RPMI8226 (cell line): ENCODE measurements at regions not wholly inside any gene's neighbourhood (a gene's known extent, or its start where the extent isn't known, plus 50 kb on each side); places are given as distances from the start of the nearest gene placed in this dataset.
A peak's percentile ranks its signal among the peaks of the same experiment; 100 is the strongest.

Source experiments
- DNase-seq: peaks from one replicate; pipeline ENCODE4 v3.0.0-alpha.2; 2015

GRCh38 chr19:28495046-28495445 is 717.9 kb downstream of the UQCRFS1 start:
- DNase-seq, result no peak

- no peak for DNase-seq
Measured at GRCh38 chr19:28494461-28494860, 718.5 kb downstream of the UQCRFS1 start.

- DNase-seq, result no peak
Measured at GRCh38 chr19:28493884-28494283, 719.1 kb downstream of the UQCRFS1 start.

- DNase-seq, result no peak
Measured at GRCh38 chr19:28492621-28493020, 720.3 kb downstream of the UQCRFS1 start.

- peak; percentile 53 for DNase-seq
Measured at GRCh38 chr19:28492201-28492600, 720.8 kb downstream of the UQCRFS1 start.

GRCh38 chr19:28489776-28490175 is 723.2 kb downstream of the UQCRFS1 start:
- no peak for DNase-seq

- DNase-seq, result peak; percentile 23
Measured at GRCh38 chr19:28489126-28489660, 723.8 kb downstream of the UQCRFS1 start.

- peak; percentile 87 for DNase-seq
Measured at GRCh38 chr19:28487999-28488398, 725.0 kb downstream of the UQCRFS1 start.

- DNase-seq, result peak; percentile 85
Measured at GRCh38 chr19:28486926-28487325, 726.0 kb downstream of the UQCRFS1 start.

- DNase-seq, result no peak
Measured at GRCh38 chr19:28486473-28486872, 726.5 kb downstream of the UQCRFS1 start.

GRCh38 chr19:28485292-28485691 is 727.7 kb downstream of the UQCRFS1 start:
- DNase-seq, result peak; percentile 90

GRCh38 chr19:28483197-28483596 is 729.8 kb downstream of the UQCRFS1 start:
- DNase-seq, result no peak

- DNase-seq, result no peak
Measured at GRCh38 chr19:28482221-28482620, 730.7 kb downstream of the UQCRFS1 start.

GRCh38 chr19:28481674-28482073 is 731.3 kb downstream of the UQCRFS1 start:
- no peak for DNase-seq

GRCh38 chr19:28475525-28475924 is 737.4 kb downstream of the UQCRFS1 start:
- no peak for DNase-seq

GRCh38 chr19:28472843-28473242 is 740.1 kb downstream of the UQCRFS1 start:
- no peak for DNase-seq

GRCh38 chr19:28471731-28472510 is 741.0 kb downstream of the UQCRFS1 start:
- DNase-seq, result no peak

GRCh38 chr19:28469544-28469943 is 743.4 kb downstream of the UQCRFS1 start:
- no peak for DNase-seq

- DNase-seq, result peak; percentile 97
Measured at GRCh38 chr19:28468701-28469459, 744.1 kb downstream of the UQCRFS1 start.

GRCh38 chr19:28466107-28467045 is 746.6 kb downstream of the UQCRFS1 start:
- peak; percentile 93 for DNase-seq

- DNase-seq, result peak; percentile 56
Measured at GRCh38 chr19:28465371-28466086, 747.4 kb downstream of the UQCRFS1 start.

- peak; percentile 63 for DNase-seq
Measured at GRCh38 chr19:28463493-28464053, 749.4 kb downstream of the UQCRFS1 start.
